CD4-positive, alpha-beta T cell treated with Interleukin-21 for 1 hour (primary cell): ENCODE measurements at regions not wholly inside any gene's neighbourhood (a gene's known extent, or its start where the extent isn't known, plus 50 kb on each side); places are given as distances from the start of the nearest gene placed in this dataset.

Experiments used
- DNase-seq: peaks from one replicate; pipeline ENCODE4 v3.0.0-alpha.2; 2020

DNA sequence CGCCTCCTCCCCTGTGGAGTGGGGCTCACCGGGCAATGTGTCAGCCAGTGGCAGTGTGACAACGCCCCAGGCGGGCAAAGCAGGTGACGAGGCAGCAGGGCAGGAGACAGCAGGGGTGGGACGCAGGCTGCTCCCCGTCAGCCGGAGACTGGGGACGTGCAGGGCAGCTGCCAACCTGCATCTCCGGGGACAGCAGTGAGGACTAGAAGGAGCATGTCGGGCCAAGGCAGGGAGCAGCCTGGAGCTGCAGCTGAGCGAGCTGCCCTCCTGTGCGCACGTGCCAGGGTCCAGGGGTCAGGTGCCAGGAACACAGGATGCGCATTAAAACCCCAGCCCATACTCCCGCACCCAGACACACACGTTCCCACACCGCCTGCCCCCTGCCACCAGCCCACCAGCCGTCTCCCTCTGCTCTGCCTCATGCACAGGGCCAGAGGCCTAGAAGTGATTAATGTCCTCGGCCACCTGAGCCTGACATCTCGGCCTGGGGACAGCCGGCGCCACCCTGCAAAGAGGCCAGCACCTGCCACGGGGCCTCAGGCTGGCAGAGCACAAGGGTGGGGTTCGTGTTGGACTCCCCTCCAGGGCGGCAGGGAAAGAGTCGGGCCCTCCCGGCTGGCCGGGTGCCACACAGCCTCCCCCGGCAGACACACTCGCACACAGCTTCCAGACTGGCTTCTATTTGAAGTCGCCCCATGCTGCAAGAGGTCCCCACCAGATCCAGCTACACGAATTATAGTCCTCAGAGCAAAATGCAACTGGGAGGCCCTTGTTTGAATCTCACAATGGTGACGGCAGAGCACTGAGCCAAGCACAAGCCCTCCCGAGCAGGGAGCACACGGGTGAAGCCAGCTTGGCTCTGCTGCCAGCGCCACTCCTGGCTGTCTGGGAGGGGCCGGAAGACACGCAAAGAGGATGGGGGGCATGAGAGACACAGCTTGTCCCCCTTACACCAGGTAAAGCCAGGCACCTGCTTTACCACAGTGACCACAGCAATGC is 90.4 kb downstream of the RBFOX3 start:
- no peak for DNase-seq

DNA sequence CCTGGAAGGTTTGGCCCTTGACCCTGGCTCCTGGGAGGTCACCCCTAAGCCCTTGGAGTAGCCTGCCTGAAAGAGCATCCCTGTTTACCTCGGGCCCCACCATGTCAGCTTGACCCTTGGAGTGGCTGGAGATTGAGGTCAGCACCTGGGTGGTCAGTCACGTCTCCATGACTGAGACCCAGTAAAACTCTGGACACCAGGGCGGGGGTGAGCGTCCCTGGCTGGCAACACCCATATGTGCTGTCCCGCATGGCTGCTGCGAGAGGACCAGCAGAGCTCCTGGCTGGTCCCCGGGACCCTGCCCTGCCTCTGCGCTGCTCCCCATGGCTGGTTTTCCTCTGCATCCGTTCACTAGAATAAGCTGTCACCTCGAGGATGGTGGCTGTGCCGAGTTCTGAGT is 91.2 kb downstream of the RBFOX3 start:
- DNase-seq, result no peak

GRCh38 chr17:79518585-79519523 is 92.0 kb downstream of the RBFOX3 start:
- no peak for DNase-seq

- DNase-seq, result no peak
Observed at GRCh38 chr17:79517827-79518584, 92.8 kb downstream of the RBFOX3 start.

- DNase-seq, result no peak
Observed at GRCh38 chr17:79515646-79516571, 94.9 kb downstream of the RBFOX3 start.

- no peak for DNase-seq
Observed at GRCh38 chr17:79515110-79515509, 95.7 kb downstream of the RBFOX3 start.

DNA sequence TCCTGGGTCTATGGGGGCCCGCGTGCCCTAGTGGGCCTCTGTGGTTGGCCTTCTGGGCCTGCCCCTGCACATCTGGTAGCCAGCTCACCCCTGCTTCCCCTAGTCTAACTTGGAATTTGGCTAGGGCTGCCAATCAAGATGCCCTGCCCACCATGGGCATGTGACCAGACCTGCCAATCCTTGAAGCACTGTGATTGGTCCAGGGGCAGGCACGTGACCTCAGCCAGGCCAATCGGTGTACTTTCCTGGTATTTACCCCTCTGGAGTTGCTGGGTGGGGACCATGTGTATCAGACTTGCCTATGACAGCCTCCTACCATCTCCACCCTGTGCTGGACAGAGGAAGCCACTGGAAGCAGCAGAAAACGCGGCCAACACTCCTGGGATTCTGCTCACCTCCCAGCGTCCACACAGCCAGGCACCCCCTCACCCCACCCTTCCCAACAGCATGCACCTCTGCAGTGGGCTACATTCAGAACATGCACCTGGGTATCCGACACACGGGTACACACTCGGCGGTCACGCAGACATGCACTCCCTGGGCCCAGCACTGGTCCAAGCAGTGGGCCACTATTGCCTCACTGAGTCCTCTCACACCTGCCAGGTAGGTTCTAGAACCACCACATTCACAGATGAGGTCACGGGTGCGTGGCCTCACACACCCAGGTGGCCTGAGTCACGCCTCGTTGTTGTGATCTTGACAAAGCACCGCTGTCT is 96.9 kb downstream of the RBFOX3 start:
- DNase-seq, result no peak

DNA sequence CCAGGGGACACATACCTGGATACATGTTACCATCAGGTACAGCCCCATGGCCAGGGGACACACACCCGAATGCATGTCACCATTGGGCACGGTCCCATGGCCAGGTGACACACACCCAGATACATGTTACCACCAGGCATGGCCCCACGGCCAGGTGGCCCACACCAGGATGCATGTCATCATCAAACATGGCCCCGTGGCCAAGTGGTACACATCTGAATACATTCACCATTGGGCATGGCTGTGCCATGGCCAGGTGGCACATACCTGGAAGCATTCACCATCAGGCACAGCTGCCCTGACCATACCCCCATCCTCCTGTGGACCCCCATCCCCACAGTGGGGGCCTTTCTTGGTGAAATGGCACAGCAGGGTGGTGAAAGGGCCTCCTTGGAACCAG is 97.6 kb downstream of the RBFOX3 start:
- no peak for DNase-seq

DNA sequence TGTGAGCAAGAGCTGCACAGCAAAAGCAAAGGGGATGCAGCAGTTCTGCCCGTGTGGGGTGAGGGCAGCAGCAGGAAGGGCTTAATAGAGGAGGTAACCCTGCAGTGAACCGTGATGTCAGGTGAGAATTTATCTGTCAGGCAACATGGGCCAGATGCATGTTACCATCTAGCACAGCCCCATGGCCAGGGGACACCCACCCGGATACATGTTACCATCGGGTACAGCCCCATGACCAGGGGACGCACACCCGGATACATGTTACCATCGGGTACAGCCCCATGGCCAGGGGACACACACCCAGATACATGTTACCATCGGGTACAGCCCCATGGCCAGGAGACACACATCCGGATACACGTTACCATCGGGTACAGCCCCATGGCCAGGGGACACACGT is 99.4 kb downstream of the RBFOX3 start:
- DNase-seq, result no peak

- no peak for DNase-seq
Observed at GRCh38 chr17:79510071-79510470, 100.8 kb downstream of the RBFOX3 start.

DNA sequence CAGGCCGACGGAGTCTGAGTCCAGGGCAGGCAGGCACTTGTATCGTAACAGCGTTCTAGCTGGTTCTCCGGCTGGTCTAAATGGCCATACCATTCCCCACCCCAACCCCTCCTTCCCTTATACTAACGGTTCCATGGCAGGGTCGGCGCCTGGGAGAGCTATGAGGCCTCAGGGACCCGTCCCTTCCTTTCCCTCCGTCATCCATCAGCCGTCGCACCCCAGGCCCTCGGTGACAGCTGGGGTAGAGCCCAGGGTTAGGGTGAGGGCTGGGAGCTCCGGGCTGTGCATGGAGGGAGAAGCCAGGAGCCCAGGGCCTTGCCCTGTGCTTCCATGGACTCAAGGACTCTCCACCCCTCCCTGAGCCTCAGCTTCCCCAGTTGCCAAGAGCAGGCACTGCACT is 101.4 kb downstream of the RBFOX3 start:
- no peak for DNase-seq

DNA sequence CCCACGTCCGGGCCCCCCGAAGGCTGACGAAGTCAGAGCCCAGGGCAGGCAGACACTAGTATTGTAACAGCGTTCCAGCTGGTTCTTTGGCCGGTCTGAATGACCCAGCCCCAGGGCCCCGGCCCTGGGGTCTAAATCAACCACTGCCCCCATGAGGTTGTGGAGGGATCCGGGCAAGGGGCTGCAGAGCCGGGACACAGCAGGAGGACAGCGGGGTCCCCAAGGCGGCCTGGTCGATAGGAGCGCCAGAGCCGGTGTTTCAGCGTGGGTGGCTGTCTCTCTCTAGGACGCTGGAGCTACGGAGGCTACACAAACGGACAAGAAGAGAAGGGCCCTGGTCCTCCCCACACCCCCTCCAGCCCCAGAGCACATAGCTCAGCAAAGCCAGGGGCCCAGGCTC is 101.8 kb downstream of the RBFOX3 start:
- no peak for DNase-seq

GRCh38 chr17:79508291-79508716 is 102.5 kb downstream of the RBFOX3 start:
- no peak for DNase-seq

- no peak for DNase-seq
Observed at GRCh38 chr17:79506955-79507354, 103.9 kb downstream of the RBFOX3 start.

- DNase-seq, result no peak
Observed at GRCh38 chr17:79506150-79506870, 104.5 kb downstream of the RBFOX3 start.

DNA sequence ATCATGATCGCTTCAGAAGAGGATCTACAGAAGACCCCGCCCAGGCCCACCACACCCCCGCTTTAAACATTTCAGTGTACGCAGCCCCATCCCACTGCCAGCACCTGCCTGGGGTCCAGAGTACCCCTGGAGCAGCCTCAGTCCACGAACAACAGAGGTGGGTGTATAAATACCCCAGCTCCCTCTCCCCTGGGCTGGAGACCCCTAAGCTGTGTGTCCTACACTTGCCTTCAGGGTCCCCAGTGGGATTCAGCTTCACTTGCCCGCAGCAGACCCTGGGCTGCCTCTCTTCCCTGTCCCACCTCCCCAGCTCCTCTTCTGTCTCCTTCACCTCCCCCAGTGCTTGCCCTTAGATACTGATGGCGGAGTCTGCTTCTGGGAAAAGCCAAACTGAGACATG is 105.7 kb downstream of the RBFOX3 start:
- no peak for DNase-seq

GRCh38 chr17:79504181-79504605 is 106.7 kb downstream of the RBFOX3 start:
- DNase-seq, result no peak

DNA sequence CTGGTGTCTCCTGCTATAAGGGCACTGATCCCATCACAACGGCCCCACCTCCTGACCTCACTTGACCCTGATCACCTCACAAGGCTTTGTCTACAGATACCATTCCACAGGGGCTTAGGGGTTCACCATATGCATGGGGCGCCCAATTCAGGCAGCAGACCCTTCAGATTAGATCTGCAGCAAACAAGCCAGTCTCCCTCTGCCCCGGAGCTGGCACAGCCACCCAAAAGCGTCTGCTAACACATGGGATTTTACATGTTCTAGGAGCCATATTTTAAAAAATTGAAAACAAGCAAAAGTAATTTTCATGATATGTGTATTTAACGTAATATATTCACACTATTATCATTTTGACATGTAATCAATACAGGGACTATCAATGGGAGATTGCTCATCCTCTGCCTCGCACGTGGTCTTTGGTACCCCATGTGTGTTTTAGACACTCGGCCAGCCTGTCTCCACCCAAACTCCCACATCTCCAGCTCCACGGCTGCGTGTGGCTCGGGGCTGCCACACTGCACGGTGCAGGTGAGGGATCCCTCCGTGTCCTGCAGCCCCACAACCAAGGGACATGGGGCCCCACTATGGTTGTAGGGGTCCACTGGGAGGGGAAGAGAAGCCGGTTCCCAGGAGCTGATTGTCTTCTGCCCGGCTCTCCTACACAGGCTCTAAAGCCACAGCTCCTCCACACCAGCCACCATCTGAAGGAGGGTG is 107.6 kb downstream of the RBFOX3 start:
- DNase-seq, result no peak

DNA sequence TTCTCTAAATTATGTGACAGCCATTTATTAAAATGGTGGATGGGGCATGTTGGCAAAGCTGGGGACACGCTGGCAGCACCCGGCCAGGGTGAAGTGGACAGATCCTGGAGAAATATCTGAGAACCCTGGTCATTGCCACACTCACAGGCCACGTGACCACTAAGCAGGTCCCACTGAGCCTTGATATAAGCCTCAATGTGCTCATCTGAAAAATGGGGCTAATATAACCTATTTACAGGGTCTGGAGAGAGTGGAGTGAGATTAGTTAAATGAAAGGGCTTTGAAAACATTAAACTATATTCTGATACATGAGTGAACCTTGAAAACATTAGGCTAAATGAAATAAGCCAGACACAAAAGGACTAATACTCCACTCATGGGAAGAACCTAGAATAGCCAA is 108.9 kb downstream of the RBFOX3 start:
- no peak for DNase-seq
